ENCODE measurements at regions not wholly inside any gene's neighbourhood (a gene's known extent, or its start where the extent isn't known, plus 50 kb on each side); places are given as distances from the start of the nearest gene placed in this dataset.

DNA sequence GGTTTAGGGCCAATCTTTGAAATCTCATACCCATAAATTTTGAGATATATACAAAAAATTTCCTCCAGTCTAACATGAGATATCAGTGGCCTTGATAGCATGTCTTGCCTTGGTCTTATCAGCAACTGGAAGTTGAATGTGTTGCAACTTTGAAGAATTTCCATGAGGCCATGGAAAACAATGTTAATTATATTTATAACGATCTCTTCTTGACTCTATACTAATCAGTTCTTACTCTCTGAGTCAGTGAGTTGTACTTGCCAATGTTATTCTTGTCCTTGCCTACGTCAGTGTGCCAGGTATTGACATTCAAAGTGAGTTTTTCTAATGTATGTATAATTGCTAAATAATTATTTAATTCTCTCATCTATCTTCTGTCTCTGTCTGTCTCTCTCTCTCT is 535.1 kb downstream of the KCNA4 start:
- TF ChIP-seq CTCF (IDR thresholded peaks at IDR 0.05; ENCODE audit: low read depth, low read length, poor library complexity, severe bottlenecking): no peak
- no peak for TF ChIP-seq EZH2phosphoT487 (IDR thresholded peaks at IDR 0.05; ENCODE audit: borderline replicate concordance, low read length)

All from DOHH2 (cell line).